Osteoblast (primary cell): ENCODE measurements at regions not wholly inside any gene's neighbourhood (a gene's known extent, or its start where the extent isn't known, plus 50 kb on each side); places are given as distances from the start of the nearest gene placed in this dataset.
A peak's percentile ranks its signal among the peaks of the same experiment; 100 is the strongest.

Experiments
- DNase-seq: peaks from one replicate; pipeline ENCODE4 v3.0.0; 2011; ENCODE audit warnings: low spot score, mixed read lengths; ENCODE audit not compliant: insufficient read length; ENCODE audit errors: missing footprints
- H2AFZ ChIP-seq: 2 replicates; pipeline ENCODE4 v1.6.0; 2011; ENCODE audit warnings: mild to moderate bottlenecking, low read length
- H3K27ac ChIP-seq: 2 replicates; pipeline ENCODE4 v1.5.1; 2011; ENCODE audit warnings: mild to moderate bottlenecking, low read depth, low read length, moderate library complexity
- H3K27me3 ChIP-seq: 2 replicates; pipeline ENCODE4 v1.6.0; 2012; ENCODE audit warnings: mild to moderate bottlenecking, control low read depth, inconsistent platforms, low read length, moderate library complexity; ENCODE audit not compliant: insufficient read depth
- H3K36me3 ChIP-seq: 2 replicates; pipeline ENCODE4 v1.5.1; 2011; ENCODE audit warnings: mild to moderate bottlenecking, low read length, control low read depth, moderate library complexity; ENCODE audit not compliant: insufficient read depth
- H3K4me1 ChIP-seq: 2 replicates; pipeline ENCODE4 v1.5.1; 2011; ENCODE audit warnings: mild to moderate bottlenecking, low read length, control low read depth, moderate library complexity; ENCODE audit not compliant: insufficient read depth
- H3K4me2 ChIP-seq: 2 replicates; pipeline ENCODE4 v1.6.0; 2011; ENCODE audit warnings: mild to moderate bottlenecking, low read length; ENCODE audit not compliant: insufficient read depth
- H3K4me3 ChIP-seq: fragments of 200-600 bp; sonication (generic); 3 replicates; pipeline ENCODE4 v1.5.1; 2012; ENCODE audit warnings: mild to moderate bottlenecking, low read length, inconsistent platforms; ENCODE audit not compliant: insufficient read depth
- H3K79me2 ChIP-seq: 2 replicates; pipeline ENCODE4 v1.6.0; 2012; ENCODE audit warnings: mild to moderate bottlenecking, low read length, control low read depth, inconsistent platforms; ENCODE audit not compliant: insufficient read depth
- H3K9me3 ChIP-seq: 2 replicates; pipeline ENCODE4 v1.5.1; 2011; ENCODE audit warnings: low read depth, low read length, control low read depth
- H4K20me1 ChIP-seq: 2 replicates; pipeline ENCODE4 v1.6.0; 2012; ENCODE audit warnings: mild to moderate bottlenecking, low read length, control low read depth; ENCODE audit not compliant: insufficient read depth
- CTCF ChIP-seq: IDR thresholded peaks from 2 replicates; pipeline ENCODE4 v1.5.1; 2011; ENCODE audit warnings: mild to moderate bottlenecking, low read depth, low read length, moderate library complexity; ENCODE audit errors: extremely low read depth

- no peaks in the 10 kb centered on the region for H4K20me1 ChIP-seq
- H3K36me3 ChIP-seq, result no peaks in the 10 kb centered on the region
- no peak overlapping the region for H3K4me3 ChIP-seq
- H3K79me2 ChIP-seq, result no peaks in the 10 kb centered on the region
- no peak overlapping the region for H3K4me2 ChIP-seq
- no peak overlapping the region for H2AFZ ChIP-seq
- no peak for TF ChIP-seq CTCF
- H3K4me1 ChIP-seq, result no peaks in the 10 kb centered on the region
- H3K27ac ChIP-seq, result no peak overlapping the region
- no peaks in the 10 kb centered on the region for H3K9me3 ChIP-seq
- no peak for DNase-seq
- no peaks in the 10 kb centered on the region for H3K27me3 ChIP-seq
Measured at GRCh38 chr17:69706127-69706526, 291.6 kb downstream of the MAP2K6 start.

GRCh38 chr17:69709441-69709840 lies 294.9 kb downstream of the MAP2K6 start:
- no peaks in the 10 kb centered on the region for H3K36me3 ChIP-seq
- TF ChIP-seq CTCF, result no peak

GRCh38 chr17:69710926-69711325 lies 296.4 kb downstream of the MAP2K6 start:
- Histone ChIP-seq H3K9me3 (no peaks in the 10 kb centered on the region), H3K27ac (no peak overlapping the region), H2AFZ (no peak overlapping the region), H3K36me3 (no peaks in the 10 kb centered on the region), H3K4me3 (no peak overlapping the region), H4K20me1 (no peaks in the 10 kb centered on the region), H3K79me2 (no peaks in the 10 kb centered on the region), H3K27me3 (no peaks in the 10 kb centered on the region), H3K4me1 (no peaks in the 10 kb centered on the region), H3K4me2 (no peak overlapping the region)
- no peak for TF ChIP-seq CTCF
- no peak for DNase-seq

More at GRCh38 chr17:69709441-69709840, 294.9 kb downstream of the MAP2K6 start:
- Histone ChIP-seq H3K4me2 (peak overlapping the region; percentile 64), H4K20me1 (no peaks in the 10 kb centered on the region), H3K4me3 (peak overlapping the region; percentile 52), H3K4me1 (no peaks in the 10 kb centered on the region), H3K9me3 (no peaks in the 10 kb centered on the region), H3K79me2 (no peaks in the 10 kb centered on the region), H2AFZ (peak overlapping the region; percentile 60), H3K27ac (no peak overlapping the region), H3K27me3 (no peaks in the 10 kb centered on the region)
- DNase-seq, result no peak

- H3K4me3 ChIP-seq, result no peak overlapping the region
- H3K4me2 ChIP-seq, result no peak overlapping the region
- no peak overlapping the region for H2AFZ ChIP-seq
- DNase-seq, result peak; percentile 1
- no peak for TF ChIP-seq CTCF
- H3K79me2 ChIP-seq, result no peaks in the 10 kb centered on the region
- H4K20me1 ChIP-seq, result no peaks in the 10 kb centered on the region
- no peaks in the 10 kb centered on the region for H3K9me3 ChIP-seq
- no peaks in the 10 kb centered on the region for H3K27me3 ChIP-seq
- H3K27ac ChIP-seq, result no peak overlapping the region
- H3K4me1 ChIP-seq, result no peaks in the 10 kb centered on the region
- no peaks in the 10 kb centered on the region for H3K36me3 ChIP-seq
Measured at GRCh38 chr17:69711541-69711940, 297.0 kb downstream of the MAP2K6 start.
